Endodermal cell (in vitro differentiated cells): ENCODE measurements at regions not wholly inside any gene's neighbourhood (a gene's known extent, or its start where the extent isn't known, plus 50 kb on each side); places are given as distances from the start of the nearest gene placed in this dataset.

Experiments
- DNase-seq: peaks from one replicate; pipeline ENCODE4 v3.0.0-alpha.2; 2017
- H3K27ac ChIP-seq: 2 replicates; pipeline ENCODE4 v1.5.1; 2013; ENCODE audit warnings: mild to moderate bottlenecking, low read depth, low read length, moderate library complexity
- H3K27me3 ChIP-seq: 2 replicates; pipeline ENCODE4 v1.6.1; 2013; ENCODE audit warnings: mild to moderate bottlenecking, low read length, moderate library complexity; ENCODE audit not compliant: insufficient read depth, control insufficient read depth, poor library complexity, severe bottlenecking
- H3K36me3 ChIP-seq: 2 replicates; pipeline ENCODE4 v1.7.0; 2013; ENCODE audit warnings: mild to moderate bottlenecking, low read length, moderate library complexity; ENCODE audit not compliant: control insufficient read depth, insufficient read depth
- H3K4me1 ChIP-seq: one replicate; pipeline ENCODE4 v1.7.0; 2013; ENCODE audit warnings: low read length; ENCODE audit not compliant: control insufficient read depth, insufficient read depth
- H3K4me3 ChIP-seq: 2 replicates; pipeline ENCODE4 v1.5.1; 2013; ENCODE audit warnings: mild to moderate bottlenecking, low read length, moderate library complexity
- H3K9ac ChIP-seq: 2 replicates; pipeline ENCODE4 v1.6.1; 2013; ENCODE audit warnings: mild to moderate bottlenecking, low read length, moderate library complexity; ENCODE audit not compliant: poor library complexity, severe bottlenecking; ENCODE audit errors: extremely low read depth
- H3K9me3 ChIP-seq: 2 replicates; pipeline ENCODE4 v1.6.1; 2013; ENCODE audit warnings: mild to moderate bottlenecking, low read length, moderate library complexity; ENCODE audit not compliant: control insufficient read depth
- H3K27ac Mint-ChIP-seq: 2 replicates; pipeline ENCODE4 v1.8.0; 2020; ENCODE audit warnings: mixed read lengths
- H3K27me3 Mint-ChIP-seq: 2 replicates; pipeline ENCODE4 v1.8.0; 2021; ENCODE audit warnings: mild to moderate bottlenecking, mixed read lengths; ENCODE audit not compliant: insufficient read depth
- H3K36me3 Mint-ChIP-seq: 2 replicates; pipeline ENCODE4 v1.8.0; 2020; ENCODE audit warnings: low read depth, mixed read lengths
- H3K4me1 Mint-ChIP-seq: 2 replicates; pipeline ENCODE4 v1.8.0; 2020; ENCODE audit warnings: mixed read lengths
- H3K4me3 Mint-ChIP-seq: 2 replicates; pipeline ENCODE4 v1.8.0; 2020; ENCODE audit warnings: mild to moderate bottlenecking, moderate library complexity, mixed read lengths
- H3K9me3 Mint-ChIP-seq: 2 replicates; pipeline ENCODE4 v1.8.0; 2020; ENCODE audit warnings: mild to moderate bottlenecking, mixed read lengths
- WGBS, 2 experiments: methylation state at CpG; one replicate each; pipeline versions ENCODE4 v1.1.5 to v1.1.7; 2013; ENCODE audit warnings: missing lambda C conversion rate in 2 of 2, mixed read lengths in 1 of 2; ENCODE audit not compliant: insufficient coverage in 1 of 2, insufficient read length in 1 of 2; 5-methylcytosine and 5-hydroxymethylcytosine counted together
- TF ChIP-seq, protein P1 (sequence below): fragments of 200-600 bp; sonication (generic); conservative IDR thresholded peaks from 2 replicates; pipeline ENCODE4 v1.5.0; 2021; ENCODE audit warnings: antibody characterized with exemption, mild to moderate bottlenecking

DNA sequence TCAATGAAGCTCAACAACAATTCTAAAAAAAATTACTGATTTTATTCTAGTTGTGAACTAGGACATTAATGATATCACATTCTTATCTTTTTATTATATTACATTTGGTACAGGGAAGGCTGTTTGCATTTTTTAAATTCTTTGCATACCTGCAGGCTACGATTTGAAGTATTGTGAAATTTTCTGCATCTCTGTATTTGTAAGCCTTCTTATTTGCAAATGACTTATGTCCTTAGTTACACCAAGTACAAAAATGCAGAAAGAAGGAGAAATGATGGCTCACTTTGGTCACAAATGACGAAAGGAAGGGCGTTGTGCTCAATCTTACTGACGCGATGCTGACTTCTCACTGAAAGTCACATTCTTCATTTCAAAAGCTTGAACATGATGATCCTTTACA, 227.5 kb upstream of the SOX11 start:
- H3K9me3 Mint-ChIP-seq, result no peaks in the 10 kb centered on the region
- Histone ChIP-seq H3K27ac (no peak overlapping the region), H3K4me3 (no peak overlapping the region), H3K9me3 (no peaks in the 10 kb centered on the region), H3K9ac (no peak overlapping the region), H3K36me3 (no peaks in the 10 kb centered on the region), H3K27me3 (no peaks in the 10 kb centered on the region), H3K4me1 (no peaks in the 10 kb centered on the region)
- no peak overlapping the region for H3K4me3 Mint-ChIP-seq
- TF ChIP-seq, protein P1, sequence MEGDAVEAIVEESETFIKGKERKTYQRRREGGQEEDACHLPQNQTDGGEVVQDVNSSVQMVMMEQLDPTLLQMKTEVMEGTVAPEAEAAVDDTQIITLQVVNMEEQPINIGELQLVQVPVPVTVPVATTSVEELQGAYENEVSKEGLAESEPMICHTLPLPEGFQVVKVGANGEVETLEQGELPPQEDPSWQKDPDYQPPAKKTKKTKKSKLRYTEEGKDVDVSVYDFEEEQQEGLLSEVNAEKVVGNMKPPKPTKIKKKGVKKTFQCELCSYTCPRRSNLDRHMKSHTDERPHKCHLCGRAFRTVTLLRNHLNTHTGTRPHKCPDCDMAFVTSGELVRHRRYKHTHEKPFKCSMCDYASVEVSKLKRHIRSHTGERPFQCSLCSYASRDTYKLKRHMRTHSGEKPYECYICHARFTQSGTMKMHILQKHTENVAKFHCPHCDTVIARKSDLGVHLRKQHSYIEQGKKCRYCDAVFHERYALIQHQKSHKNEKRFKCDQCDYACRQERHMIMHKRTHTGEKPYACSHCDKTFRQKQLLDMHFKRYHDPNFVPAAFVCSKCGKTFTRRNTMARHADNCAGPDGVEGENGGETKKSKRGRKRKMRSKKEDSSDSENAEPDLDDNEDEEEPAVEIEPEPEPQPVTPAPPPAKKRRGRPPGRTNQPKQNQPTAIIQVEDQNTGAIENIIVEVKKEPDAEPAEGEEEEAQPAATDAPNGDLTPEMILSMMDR, result no peak
- WGBS, 2 experiments, result 91 to 96% methylated on average over 5 of the region's 5 CpGs
- H3K27me3 Mint-ChIP-seq, result peaks cover 3% of the 10 kb centered on the region
- H3K36me3 Mint-ChIP-seq, result no peaks in the 10 kb centered on the region
- no peak overlapping the region for H3K27ac Mint-ChIP-seq
- no peaks in the 10 kb centered on the region for H3K4me1 Mint-ChIP-seq
- DNase-seq, result no peak

DNA sequence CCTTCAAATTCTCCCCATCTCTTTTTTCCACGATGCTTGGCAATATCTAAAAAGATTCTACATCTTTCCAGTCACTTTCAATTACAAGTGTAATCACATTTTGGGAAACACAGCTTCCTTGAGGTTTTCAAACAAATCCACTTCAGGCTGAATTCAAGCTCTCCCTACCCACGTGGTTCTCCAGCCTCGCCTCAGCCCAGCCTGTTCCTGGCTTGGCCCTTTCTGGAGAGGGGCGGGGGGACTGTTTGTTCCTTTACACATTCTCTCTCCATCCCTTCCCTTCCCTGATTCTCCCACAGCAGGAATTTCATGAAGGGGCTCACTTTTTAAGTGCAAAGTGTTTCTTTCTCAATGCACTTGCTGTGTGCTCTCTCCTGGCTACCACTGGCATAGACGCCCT, 226.3 kb upstream of the SOX11 start:
- TF ChIP-seq, protein P1, result no peak
- Histone ChIP-seq H3K27me3 (no peaks in the 10 kb centered on the region), H3K9ac (no peak overlapping the region), H3K4me3 (no peak overlapping the region), H3K4me1 (no peaks in the 10 kb centered on the region), H3K9me3 (no peaks in the 10 kb centered on the region), H3K36me3 (no peaks in the 10 kb centered on the region), H3K27ac (no peak overlapping the region)
- Mint-ChIP-seq H3K27me3 (no peaks in the 10 kb centered on the region), H3K9me3 (no peaks in the 10 kb centered on the region), H3K36me3 (no peaks in the 10 kb centered on the region), H3K4me1 (no peaks in the 10 kb centered on the region), H3K27ac (no peak overlapping the region), H3K4me3 (no peak overlapping the region)
- WGBS, 2 experiments, result 83% methylated on average over 3 to 5 of the region's 5 CpGs
- DNase-seq, result no peak

DNA sequence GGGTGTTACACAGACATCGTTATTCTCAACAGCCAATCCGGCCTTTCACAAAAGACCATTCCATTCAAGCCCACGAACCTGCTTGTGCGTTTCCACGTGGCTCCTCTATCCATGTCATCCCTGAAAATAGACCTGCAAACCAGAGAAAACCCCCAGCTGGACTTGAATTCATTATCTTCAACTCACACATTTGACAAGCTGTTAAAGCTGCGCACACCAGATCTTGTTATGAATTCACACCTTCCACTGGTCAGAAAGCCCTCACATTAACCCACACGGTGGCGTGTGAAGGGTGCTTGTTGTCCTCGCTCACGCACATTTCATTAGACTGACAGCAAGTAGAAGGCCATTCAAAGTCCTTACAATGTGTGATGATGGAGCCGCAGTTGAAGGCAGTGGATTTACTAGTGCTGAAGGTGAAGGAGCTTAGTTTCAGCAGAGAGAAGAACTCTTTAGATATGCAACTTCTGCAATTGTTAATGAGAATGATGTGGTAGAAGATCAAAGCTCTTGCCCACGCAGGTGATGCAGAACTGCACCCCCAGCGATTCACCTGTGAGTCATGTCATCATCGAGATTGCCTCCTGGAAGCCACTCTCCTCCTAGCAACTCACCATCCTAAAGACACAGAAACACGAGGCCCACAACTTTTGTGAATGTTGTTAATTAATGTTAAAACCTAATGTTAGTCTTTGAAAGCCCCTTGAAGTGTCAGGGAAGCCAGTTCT, 224.8 kb upstream of the SOX11 start:
- Histone ChIP-seq H3K4me3 (no peak overlapping the region), H3K27ac (no peak overlapping the region), H3K27me3 (no peaks in the 10 kb centered on the region), H3K36me3 (no peaks in the 10 kb centered on the region), H3K9me3 (no peaks in the 10 kb centered on the region), H3K4me1 (no peaks in the 10 kb centered on the region), H3K9ac (no peak overlapping the region)
- no peaks in the 10 kb centered on the region for H3K27me3 Mint-ChIP-seq
- no peaks in the 10 kb centered on the region for H3K9me3 Mint-ChIP-seq
- TF ChIP-seq, protein P1, result no peak
- no peaks in the 10 kb centered on the region for H3K4me1 Mint-ChIP-seq
- H3K36me3 Mint-ChIP-seq, result no peaks in the 10 kb centered on the region
- H3K4me3 Mint-ChIP-seq, result no peak overlapping the region
- no peak for DNase-seq
- H3K27ac Mint-ChIP-seq, result no peak overlapping the region
- 83 to 92% methylated on average over 10 to 15 of the region's 15 CpGs for WGBS, 2 experiments
